ENCODE measurements at regions not wholly inside any gene's neighbourhood (a gene's known extent, or its start where the extent isn't known, plus 50 kb on each side); places are given as distances from the start of the nearest gene placed in this dataset.

DNA sequence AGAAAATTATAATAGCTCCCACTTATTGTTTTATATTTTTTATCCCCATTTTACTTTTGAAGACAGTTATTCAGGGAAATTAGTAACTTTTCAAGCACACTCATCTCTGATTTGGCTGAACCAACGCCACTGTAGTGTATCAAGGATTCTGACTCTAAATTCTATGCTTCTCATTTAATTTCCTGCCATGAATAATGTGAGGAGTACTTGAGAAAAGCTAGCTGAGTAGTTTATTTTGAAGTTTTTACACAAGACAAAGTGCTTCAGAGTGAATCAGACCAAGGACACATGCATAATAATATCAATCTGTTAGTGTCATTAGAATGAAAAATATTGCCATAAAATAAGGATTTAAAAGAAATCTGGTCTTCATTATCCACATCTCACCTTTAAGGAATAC is 329.9 kb downstream of the SLITRK6 start:
- DNase-seq (ENCODE audit: extremely low read depth, low read depth): no peak
- TF ChIP-seq, protein P1, sequence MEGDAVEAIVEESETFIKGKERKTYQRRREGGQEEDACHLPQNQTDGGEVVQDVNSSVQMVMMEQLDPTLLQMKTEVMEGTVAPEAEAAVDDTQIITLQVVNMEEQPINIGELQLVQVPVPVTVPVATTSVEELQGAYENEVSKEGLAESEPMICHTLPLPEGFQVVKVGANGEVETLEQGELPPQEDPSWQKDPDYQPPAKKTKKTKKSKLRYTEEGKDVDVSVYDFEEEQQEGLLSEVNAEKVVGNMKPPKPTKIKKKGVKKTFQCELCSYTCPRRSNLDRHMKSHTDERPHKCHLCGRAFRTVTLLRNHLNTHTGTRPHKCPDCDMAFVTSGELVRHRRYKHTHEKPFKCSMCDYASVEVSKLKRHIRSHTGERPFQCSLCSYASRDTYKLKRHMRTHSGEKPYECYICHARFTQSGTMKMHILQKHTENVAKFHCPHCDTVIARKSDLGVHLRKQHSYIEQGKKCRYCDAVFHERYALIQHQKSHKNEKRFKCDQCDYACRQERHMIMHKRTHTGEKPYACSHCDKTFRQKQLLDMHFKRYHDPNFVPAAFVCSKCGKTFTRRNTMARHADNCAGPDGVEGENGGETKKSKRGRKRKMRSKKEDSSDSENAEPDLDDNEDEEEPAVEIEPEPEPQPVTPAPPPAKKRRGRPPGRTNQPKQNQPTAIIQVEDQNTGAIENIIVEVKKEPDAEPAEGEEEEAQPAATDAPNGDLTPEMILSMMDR (IDR thresholded peaks at IDR 0.05; ENCODE audit: low read depth, low read length): no peak

DNA sequence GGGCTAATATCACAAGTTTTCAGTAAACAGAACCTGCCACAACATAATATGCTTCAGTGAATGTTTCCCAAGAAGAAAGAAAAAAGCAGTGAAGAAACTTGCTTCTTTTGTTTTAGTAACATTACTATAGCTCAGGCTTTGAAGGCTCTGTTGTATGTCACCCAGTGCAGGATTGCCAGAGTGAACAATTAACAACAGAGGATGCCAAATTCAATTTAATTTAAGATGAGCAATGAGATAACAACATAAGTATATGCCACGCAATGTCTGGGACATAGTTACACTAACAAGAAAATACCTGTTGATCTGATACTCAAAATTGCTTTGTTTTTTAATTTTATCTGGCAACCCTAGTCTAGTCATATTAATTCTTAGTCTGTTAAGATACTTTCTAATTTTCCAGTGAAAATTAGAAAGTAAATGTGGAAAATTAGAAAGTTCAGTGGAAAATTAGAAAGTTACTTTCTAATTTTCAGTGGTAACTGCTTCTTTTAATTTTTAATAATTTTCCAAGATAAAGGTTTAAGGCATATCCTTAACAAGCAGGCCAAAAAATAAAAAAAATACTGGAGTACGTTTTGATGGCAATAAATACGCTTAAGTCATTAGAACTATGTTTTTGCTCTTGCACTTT is 336.3 kb downstream of the SLITRK6 start:
- DNase-seq (ENCODE audit: extremely low read depth, low read depth): no peak
- TF ChIP-seq, protein P1 (IDR thresholded peaks at IDR 0.05; ENCODE audit: low read depth, low read length): no peak

DNA sequence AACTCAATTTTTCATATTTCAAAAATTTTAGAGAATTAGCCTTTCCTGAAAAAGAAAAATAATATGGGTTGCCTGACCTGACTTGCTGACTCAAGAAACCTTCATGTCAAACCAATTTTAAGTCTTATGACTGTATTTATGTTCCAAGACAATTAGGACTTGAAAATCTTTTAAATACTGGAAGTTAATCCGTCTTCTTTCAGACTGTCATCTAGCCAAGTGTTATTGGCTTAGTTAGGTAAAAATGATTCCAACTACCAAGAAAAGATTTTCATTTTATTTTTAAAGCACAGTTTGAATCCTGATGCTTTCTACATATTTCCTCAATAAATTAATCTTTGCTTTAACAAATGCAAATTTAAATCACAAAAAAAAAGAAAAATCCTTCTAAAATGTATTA is 337.6 kb downstream of the SLITRK6 start:
- TF ChIP-seq, protein P1 (IDR thresholded peaks at IDR 0.05; ENCODE audit: low read depth, low read length): no peak

DNA sequence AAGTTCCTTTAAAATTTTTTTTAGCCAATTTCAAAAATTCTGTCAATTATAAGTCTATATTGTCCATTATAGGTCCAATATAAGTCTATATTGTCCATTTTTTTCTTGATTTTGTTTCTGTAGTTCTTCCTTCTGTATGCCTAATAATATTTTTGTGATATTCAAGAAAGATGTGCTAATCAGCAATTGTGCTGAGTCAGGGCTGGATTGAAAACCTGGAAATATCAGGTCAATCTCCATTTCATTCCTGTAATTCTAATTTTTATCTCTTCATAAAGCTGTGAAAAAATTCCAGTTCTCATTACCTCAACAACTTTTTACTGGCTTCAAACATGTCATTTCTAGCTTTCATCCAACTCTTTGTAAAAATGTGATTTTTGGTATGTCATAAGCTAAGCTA is 353.7 kb downstream of the SLITRK6 start:
- DNase-seq (ENCODE audit: extremely low read depth, low read depth): no peak
- TF ChIP-seq, protein P1 (IDR thresholded peaks at IDR 0.05; ENCODE audit: low read depth, low read length): no peak

More for the DNA sequence above, 337.6 kb downstream of the SLITRK6 start:
- DNase-seq (ENCODE audit: extremely low read depth, low read depth): no peak

DNA sequence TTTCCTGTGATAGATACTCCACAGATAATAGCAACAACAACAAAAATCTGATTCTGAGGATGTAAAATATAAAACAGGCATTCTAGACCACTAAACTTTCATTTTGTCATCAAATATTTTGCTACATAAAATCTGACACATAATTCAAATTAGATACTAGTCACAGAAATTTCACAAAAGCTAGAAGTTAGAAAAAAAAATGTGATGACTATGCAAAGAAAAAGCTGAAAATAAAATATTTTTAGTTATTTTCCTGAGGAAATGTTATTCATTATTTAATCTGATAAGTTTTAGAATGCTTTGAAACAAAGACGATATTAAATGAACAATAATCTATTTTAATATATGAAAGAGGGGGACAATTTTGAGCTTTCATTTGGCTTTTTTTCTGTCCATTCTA is 357.2 kb downstream of the SLITRK6 start:
- no peak for DNase-seq (ENCODE audit: extremely low read depth, low read depth)
- TF ChIP-seq, protein P1 (IDR thresholded peaks at IDR 0.05; ENCODE audit: low read depth, low read length): no peak

DNA sequence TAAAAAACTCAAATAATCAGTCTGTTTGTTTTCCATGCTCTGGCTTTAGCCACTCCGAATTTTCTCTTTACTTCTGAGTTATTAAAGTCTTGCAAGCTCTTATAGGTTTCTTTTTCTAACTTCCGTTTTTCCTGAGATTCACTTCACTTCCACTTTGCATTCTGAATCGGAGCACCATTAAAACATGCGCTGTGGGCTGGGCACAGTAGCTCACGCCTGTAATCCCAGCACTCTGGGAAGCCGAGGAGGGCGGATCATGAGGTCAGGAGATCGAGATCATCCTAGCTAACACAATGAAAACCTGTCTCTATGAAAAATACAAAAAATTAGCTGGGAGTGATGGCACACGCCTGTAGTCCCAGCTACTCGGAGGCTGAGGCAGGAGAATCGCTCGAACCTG is 357.9 kb downstream of the SLITRK6 start:
- no peak for DNase-seq (ENCODE audit: extremely low read depth, low read depth)
- TF ChIP-seq, protein P1 (IDR thresholded peaks at IDR 0.05; ENCODE audit: low read depth, low read length): no peak

DNA sequence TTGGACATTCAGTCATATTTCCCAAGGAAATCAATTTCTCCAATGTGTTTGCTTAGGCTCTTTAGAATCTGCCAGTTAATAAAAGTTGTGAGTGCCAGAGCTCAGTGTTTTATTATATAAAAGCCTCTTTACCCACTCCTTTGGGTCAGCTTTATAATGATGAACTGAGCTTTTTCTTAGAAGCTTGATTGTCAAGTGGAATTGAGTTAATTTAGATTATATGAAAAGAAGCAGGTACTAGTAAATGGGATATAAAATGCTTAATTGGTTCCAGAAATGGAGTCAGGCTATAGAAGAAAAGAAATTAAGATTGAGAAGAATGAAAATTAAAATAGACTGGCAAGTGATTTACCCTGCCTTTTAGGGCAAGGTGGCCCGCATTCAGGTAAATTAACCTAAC is 363.2 kb downstream of the SLITRK6 start:
- no peak for DNase-seq (ENCODE audit: extremely low read depth, low read depth)
- TF ChIP-seq, protein P1 (IDR thresholded peaks at IDR 0.05; ENCODE audit: low read depth, low read length): no peak

Data from AG09319 (cell line).